ENCODE measurements at regions not wholly inside any gene's neighbourhood (a gene's known extent, or its start where the extent isn't known, plus 50 kb on each side); places are given as distances from the start of the nearest gene placed in this dataset.

- no peak for TF ChIP-seq CTCF (conservative IDR thresholded peaks at IDR 0.05 in 1 of 2, IDR thresholded peaks at IDR 0.05 in 1 of 2; ENCODE audit: extremely low read depth in 1 of 2, insufficient read depth in 1 of 2, low read depth in 1 of 2, low read length in 2 of 2)
- TF ChIP-seq EZH2 (IDR thresholded peaks at IDR 0.05; ENCODE audit: borderline replicate concordance, low read length) = no peak
Measured at GRCh38 chr3:107062310-107062709, 314.9 kb upstream of the CCDC54 start.

All from mammary epithelial cell (primary cell).